GM18873 (cell line): ENCODE measurements at regions not wholly inside any gene's neighbourhood (a gene's known extent, or its start where the extent isn't known, plus 50 kb on each side); places are given as distances from the start of the nearest gene placed in this dataset.

Experiments used
- ATAC-seq: cut with Tn5 transposase; IDR thresholded peaks from one replicate; pipeline ENCODE4 v1.9.1; 2021; ENCODE audit warnings: mild to moderate bottlenecking, moderate library complexity, moderate number of reproducible peaks; ENCODE audit not compliant: unreplicated experiment, low FRiP score

DNA sequence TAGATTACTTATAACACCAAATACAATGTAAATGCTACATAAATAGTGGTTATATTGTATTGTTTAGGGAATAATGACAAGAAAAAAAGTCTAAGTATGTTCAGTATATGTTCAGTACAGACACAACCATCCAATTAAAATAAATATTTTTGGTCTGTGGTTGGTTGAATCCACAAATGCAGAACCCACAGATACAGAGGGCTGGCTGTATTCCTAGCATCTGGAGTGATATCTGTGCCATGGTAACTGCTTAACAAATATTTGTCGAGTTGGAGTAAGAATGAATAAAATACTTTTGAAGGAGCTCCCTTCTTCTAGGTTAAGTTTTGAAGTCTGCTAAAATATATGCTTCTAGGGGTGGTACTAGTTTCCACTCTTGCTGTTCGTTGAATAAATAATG is 241.0 kb downstream of the KLF5 start:
- ATAC-seq: no peak

DNA sequence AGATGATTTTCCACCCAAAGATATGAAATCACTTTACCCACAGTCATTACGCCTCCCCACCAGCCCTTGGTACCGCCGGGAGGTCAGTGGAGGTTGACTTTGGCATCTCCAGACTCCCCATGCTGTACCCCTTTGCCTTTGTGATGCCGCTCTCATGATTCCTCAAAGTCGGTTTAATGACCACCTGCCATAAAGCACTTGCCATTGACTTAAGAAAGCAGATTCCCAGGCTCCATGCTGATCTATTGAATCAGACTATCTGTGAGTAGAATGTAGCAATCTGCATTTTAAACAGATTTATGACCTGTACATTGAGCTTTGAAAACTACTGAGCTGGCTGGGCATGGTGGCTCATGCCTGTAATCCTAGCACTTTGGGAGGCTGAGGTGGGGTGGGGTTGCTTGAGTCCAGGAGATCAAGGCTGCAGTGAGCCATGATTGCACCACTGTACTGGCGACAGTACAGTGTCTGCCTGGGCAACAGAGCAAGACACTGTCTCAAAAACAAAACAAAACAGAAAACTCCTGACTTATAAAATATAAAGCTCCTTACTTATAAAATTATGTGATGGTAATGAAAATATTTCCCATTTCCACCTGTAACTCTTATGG is 235.2 kb downstream of the KLF5 start:
- ATAC-seq: no peak

DNA sequence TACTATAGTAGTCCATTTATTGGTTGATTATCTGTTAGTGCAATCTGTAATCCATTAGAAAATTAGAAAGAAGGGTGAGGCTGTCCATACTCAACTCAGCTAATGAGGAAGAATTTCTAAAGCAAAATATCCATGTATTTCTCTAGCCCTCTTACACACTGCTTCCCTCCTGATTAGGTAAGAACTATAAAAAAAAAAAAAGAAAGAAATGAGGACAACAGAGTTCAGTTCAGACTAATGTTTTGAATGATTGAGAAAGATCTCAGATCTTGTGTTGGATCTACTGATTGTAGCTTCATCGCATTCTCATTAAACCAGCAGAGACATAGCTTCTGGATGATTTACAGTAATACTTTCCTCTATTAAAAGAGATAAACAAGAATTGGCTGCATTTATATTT is 233.3 kb downstream of the KLF5 start:
- ATAC-seq: no peak

DNA sequence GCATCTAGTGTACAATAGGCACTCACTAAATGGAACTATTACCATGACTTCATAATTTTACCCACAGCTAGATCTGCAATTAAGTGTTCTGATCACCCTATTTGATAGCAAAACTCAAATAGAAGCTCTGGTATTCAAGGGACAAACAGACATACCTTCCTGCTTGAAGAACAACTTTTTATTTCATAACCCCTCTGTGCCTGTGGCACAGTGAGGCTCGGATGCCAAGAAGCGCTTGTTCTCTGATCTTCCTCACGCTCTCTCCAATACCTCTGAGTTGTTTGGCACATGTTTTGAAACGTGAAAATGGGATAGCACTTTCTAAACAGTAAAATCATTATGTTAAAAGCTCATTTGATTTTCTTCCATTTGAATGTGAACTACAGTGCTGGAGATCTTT is 232.0 kb downstream of the KLF5 start:
- no peak for ATAC-seq

DNA sequence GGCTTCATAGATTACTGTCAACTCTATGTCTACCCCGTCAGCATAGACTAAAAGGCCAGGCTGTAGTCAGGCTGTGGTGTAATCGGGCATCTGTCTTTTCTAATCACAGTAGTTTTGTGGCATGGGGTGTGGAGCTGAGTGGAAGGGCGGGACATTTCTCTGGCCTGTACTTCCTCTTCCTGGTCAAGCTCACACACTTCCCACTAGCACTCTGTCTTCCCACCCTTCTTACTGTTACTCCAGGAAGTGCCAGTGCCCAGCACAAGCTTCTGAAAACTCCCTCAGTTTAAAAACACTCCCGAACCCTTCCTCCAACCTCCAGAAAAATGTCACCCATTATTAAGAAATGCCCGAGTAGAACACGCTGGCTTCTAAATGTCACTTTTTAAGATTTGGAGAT is 229.8 kb downstream of the KLF5 start:
- no peak for ATAC-seq

DNA sequence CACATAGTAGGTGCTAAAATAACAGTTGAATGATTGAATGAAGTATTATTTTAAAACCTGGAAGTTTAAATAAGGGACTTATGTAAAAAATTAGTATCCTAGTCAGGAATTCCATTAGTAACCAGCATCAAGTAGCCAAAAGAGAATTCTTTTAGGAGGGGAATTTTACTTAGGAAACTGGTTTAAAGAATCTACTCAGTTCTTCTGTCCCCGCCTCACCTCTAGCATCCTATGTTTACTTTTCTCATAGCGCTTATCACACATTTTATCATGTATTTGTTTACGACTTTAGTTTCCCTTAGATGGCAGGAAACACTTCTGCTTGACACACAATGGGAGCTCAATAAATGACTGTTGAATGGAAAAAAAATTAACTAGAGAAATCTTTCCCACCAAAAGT is 229.0 kb downstream of the KLF5 start:
- no peak for ATAC-seq

DNA sequence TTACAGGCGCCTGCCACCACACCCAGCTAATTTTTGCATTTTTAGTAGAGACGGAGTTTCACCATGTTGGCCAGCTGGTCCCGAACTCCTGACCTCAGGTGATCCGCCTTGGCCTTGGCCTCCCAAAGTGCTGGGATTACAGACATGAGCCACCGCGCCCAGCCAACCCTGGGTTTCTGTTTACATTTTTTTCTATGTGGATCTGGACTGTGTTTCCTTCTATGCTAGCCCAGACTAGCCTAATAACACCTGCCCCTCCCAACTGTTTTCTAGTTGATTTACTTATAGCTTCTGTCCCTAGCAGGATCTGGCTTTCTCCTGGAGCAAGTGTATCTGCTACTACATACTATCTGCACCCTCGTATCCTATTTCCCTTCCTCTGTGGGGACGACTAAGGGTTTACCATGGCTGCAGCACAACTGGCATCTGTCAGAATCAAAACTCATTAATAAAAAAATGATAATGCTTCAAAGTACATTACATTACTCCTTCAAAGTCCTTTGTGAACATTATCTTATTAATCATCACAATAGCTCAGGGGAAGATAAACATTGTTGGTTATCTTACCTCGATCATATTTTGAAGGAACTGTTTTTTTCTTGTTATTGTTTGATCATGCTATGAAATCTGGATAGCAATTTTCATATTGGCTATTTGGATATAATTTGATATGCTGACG is 228.3 kb downstream of the KLF5 start:
- no peak for ATAC-seq

DNA sequence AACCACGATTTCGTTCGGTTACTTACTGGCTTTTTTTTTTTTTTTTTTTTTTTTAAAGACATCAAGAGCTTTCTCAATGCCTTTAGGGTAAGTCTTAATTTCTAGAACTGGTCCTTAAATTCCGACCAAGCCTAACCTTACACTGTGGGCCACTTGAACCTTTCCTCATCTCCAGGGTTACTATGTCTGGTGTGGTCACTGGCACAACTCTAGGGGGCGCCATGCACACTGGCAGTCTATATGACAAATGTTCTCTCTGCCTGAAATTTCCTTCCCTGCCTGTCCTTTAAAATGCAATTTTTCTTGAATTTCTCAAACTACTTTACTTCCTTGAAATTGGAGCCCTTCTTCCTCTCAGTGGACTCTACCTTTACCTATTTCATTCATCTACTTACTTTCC is 227.4 kb downstream of the KLF5 start:
- ATAC-seq: no peak

DNA sequence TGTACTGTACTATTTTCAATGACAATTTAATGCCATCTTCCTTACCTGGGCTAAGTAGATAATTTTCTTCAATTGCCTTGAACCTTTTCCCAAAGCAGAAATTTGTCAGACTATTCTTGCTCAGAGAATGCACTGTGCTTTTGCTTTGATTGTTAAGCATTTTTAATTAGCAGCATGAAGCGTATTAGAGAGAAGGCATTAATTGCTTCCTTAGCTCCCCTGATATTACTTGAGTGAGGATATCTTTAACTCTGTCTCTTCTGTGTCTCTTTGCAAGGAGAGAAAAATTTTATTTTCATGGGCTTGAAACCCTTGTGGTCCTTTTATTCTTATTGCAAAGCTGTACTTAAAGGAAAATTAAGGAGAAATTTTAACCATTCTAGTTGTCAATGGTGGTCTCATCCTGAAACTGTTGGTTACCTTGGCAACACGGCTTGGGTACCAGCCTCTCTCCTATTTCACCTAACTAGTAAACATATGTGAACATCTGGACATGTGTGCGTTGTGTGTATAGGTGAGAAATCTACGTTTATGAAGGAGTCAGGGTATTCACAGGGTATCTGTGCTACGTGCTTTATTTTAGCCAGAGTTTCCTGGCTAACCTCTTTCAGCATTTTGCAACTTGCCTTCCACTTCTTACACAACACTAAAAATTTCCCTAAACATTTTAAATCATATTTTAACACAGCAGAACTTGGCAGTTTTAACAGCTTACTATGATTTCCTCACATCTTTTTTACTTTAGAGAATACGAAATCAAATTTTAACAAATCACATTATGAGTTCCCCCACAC is 225.5 kb downstream of the KLF5 start:
- ATAC-seq: no peak

DNA sequence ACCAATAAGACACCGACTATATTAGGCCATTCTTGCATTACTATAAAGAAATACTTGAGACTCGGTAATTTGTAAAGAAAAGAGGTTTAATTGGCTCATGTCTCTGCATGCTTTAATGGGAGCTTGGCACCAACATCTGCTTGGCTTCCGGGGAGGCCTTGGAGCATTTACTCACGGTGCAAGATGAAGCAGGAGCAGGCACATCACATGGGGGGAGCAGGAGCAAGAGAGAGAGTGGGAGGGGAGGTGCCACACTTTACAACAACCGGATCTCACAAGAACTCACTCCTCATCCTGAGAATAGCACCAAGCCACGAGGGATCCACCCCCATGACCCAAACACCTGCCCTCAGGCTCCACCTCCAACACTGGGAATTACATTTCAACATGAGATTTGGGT is 224.8 kb downstream of the KLF5 start:
- no peak for ATAC-seq

DNA sequence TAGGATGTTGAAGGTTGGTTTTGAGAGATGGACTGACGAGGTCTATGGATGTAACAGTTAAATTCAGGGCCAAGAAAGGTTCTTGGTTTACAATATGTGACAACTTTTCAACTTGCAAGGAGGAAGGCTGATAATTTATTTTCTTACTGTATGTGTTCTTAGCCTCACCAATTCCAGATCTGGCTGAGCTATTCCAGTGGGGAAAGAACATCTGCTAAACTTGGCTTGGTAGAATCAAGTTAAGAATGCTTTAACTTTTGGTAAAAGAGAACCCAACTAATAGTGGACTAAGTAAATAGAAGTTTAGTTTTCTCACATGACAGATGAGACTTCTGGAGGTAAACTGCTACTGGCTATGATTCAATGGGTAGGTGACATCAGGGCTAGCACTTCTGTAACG is 222.9 kb downstream of the KLF5 start:
- ATAC-seq: no peak

DNA sequence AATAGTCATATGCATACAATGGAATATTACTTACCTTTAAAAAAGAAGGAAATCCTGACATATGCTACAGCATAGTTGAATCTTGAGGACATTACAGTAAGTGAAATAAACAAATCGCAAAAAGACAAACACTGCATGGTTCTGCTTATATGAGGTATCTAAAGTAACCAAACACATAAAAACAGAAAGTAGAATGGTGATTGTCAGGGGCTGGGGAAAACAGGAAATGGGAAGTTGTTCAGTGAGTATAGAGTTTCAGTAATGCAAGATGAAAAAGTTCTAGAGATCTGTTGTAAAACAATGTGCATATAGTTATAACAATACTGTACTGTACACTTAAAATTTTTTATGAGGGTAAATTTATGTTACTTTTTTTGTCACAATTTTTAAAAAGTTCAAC is 219.4 kb downstream of the KLF5 start:
- no peak for ATAC-seq

DNA sequence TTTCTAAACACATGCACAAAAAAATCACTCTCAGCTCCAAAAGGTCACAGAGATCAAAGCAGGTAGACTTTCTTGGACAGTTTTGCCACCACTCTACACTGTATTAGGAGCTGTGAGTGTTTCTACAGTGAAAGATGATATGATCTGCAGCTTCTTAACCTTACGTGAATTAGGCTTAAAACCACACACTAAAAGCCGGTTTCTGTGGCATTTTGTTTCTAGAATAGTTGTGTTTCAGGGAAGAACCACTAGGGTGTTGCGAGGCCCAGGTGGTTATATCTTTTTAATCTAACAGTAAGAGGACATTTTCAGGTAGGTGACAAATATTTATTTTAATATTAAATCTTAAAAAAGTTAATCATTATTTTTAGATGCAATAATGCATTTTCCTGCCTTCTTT is 216.4 kb downstream of the KLF5 start:
- ATAC-seq: no peak

DNA sequence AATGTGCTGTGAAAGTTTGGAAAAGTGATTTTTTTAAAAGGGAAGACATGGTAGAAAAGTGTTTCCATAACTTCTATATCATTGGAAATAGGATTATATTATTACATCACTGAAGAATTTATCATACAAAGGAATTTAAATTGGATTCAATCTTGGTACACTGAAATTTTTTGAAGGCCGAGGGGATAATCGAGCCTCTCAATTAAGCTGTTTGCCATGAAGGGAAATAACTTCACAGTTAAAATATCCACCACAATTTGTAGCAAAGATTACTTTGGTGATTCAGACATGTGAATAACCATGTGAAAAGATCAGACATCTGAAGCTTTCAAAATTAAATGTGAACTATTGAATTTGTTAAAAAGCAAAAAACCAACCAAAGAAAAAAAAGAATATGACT is 215.3 kb downstream of the KLF5 start:
- ATAC-seq: no peak

DNA sequence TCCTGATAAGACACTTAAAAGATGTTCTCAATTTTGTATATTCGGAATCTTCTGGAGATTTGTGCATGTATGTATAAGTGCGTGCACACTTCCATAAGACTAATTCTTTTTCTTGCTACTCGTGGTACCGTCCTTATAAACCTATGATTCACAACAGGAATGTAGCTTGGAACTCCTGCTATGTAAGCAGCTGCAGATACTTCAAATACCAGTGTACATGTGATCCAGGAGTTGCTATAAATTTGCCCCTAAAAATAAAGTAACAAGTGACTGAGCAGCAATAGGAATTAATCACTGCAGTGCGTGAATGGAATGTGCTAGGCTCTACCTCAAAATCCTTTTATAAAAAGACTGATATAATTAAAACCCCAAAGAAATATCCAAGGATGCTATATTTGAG is 214.9 kb downstream of the KLF5 start:
- no peak for ATAC-seq

DNA sequence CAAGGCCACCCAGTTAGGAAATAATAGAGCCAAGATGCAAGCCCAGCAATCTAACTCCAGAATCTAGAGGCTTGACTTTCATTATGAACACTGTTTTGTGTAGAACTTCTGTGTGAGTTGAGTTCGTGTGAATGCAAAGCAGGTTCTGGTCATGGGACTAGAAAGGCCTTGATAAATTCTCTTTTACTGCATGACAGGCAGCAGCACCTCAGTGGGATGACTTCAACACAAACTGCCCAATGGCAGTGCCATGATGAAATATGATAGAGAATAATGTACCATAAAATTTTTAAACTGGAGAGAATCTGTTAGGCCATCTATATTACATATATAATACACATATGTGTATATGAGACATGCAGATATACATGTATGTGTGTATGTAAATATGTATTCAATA is 214.5 kb downstream of the KLF5 start:
- no peak for ATAC-seq

DNA sequence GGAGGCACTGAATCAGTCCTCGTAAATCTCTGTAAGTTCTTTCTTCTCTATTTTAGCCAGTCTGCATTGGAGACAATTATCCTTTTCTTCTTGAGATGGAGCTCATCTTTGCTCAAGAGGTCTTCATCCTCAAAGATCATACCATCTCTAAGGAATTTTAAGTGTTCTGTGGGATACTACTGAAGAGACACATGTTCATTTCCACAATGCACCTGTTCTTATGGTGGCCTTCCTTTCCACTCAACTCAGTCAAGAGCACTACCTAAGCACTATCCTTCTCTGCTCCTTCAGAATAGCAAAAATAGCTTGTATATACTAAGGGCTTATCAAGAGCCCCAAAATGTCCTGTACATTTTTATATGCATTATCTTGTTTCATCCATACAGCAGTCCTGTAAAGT is 214.0 kb downstream of the KLF5 start:
- no peak for ATAC-seq

DNA sequence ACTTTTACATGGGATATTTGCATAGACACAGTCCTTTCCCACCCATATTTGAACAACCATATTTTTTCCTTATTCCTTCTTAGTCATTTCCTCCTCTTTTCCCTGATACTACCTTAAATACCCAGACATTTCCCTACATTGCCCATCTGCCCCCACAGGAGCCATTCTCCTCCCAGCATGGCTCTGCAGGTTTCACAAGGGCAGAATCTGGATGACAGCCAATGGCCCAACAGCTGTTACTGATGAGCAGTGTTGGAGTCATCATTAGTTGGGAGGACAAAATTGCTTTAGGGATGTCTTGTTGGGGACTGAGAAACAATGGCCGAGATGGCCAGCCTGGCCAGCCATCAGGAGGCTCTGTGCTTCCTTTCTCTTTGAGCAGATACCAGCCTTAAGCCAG is 209.5 kb downstream of the KLF5 start:
- ATAC-seq: no peak

DNA sequence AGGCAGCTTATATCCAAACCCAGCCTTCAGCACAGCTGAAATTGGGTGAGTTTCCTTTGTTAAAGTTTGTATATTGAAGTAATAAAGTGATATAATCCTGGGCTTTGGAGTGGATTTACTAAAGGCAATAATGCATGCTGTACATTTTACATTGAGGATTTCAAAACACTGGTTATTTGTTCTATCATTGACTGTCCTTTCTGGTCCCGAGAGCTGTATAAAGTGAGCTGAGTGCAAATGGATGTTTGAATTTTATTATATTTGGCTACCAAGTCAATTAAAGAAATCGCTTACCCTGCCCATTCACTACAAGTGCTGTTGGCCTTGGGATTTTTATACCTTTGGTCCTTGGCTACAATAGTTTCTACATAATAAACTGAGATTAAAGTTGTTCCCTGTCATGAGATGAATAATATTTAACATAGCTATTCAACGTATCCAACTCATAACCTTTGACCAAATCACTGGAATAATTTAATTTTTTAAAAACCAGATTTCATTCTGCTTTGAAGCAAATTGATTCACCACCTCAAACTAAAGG is 207.9 kb downstream of the KLF5 start:
- ATAC-seq: no peak

DNA sequence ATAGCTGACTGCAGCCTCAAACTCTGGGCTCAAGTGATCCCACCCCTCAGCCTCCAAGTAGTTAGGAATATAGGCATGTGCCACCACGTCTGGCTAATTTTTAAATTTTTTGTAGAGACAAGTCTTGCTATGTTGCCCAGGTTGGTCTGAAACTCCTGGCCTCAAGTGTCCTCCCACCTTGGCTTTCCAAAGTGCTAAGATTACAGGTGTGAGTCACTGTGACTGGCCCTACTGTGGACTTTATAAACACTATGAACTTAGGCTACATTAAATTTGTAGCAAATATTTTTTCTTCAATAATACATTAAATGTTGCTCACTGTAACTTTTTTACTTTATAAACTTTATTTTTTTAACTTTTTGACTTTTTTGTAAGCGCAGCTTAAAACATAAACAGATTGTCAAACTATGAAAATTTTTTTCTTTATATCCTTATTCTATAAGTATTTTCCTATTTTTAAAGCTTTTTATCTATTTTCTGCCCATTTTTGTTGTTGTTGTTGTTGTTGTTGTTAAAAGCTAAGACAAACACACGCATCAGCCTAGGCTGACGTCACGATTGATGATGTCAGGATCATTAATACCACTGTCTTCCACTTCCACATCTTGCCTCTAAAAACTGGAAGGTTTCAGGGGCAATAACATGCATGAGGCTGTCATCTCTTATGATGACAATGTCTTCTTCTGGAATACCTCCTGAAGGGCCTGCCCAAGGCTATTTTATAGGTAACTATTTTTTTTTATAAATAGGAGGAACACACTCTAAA is 204.2 kb downstream of the KLF5 start:
- ATAC-seq: no peak

DNA sequence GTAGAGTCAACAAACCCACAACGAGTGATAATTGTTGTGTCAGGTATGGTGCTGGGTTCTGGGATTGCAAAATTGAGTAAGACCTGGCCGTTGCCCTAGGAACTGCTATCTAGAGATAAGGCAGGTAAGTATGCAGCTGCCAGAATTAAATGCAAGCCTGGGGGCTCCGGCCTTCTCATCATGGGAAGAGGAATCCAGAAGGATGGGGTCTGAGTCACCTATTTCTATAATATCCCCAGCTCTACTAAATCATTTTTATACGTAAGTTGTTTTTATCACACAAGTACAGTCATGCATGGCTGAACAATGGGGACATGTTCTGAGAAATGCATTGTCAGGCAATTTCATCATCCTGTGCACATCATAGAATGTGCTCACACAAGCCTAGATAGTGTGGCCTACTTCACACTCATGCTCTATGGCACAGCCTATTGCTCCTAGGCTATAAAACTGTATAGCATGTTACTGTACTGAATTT is 203.0 kb downstream of the KLF5 start:
- ATAC-seq: no peak
